ENCODE measurements at regions not wholly inside any gene's neighbourhood (a gene's known extent, or its start where the extent isn't known, plus 50 kb on each side); places are given as distances from the start of the nearest gene placed in this dataset.

GRCh38 chr13:106986033-106986484 lies 418.1 kb upstream of the ARGLU1 start:
- TF ChIP-seq EZH2 (IDR thresholded peaks at IDR 0.05; ENCODE audit: borderline replicate concordance, low read depth, low read length, severe bottlenecking) (no peak), CTCF (IDR thresholded peaks at IDR 0.05; ENCODE audit: extremely low read depth in 1 of 2, insufficient read depth in 1 of 2, low read depth in 1 of 2, low read length in 2 of 2) (no peak), POLR2A (IDR thresholded peaks at IDR 0.05; ENCODE audit: low read depth, low read length) (no peak), JUN (IDR thresholded peaks at IDR 0.05; ENCODE audit: borderline replicate concordance, insufficient read depth, insufficient read length, low read depth) (no peak), POLR2AphosphoS5 (IDR thresholded peaks at IDR 0.05; ENCODE audit: insufficient read depth, low read depth, low read length) (no peak), MAX (IDR thresholded peaks at IDR 0.05; ENCODE audit: insufficient read depth, insufficient read length) (no peak)
